ENCODE measurements at regions not wholly inside any gene's neighbourhood (a gene's known extent, or its start where the extent isn't known, plus 50 kb on each side); places are given as distances from the start of the nearest gene placed in this dataset.

GRCh38 chr7:85381212-85381611, 194.4 kb upstream of the SEMA3D start:
- no peak for TF ChIP-seq ZNF274 (IDR thresholded peaks at IDR 0.05; ENCODE audit: low read depth, low read length)
- no peak for TF ChIP-seq YY1 (IDR thresholded peaks at IDR 0.05; ENCODE audit: insufficient read depth, insufficient read length)
